H1 (cell line): ENCODE measurements at regions not wholly inside any gene's neighbourhood (a gene's known extent, or its start where the extent isn't known, plus 50 kb on each side); places are given as distances from the start of the nearest gene placed in this dataset.

Source experiments
- POLR2A ChIP-seq, 2 experiments: IDR thresholded peaks; 1 replicate in 1 of 2; 2 replicates in 1 of 2; pipeline ENCODE4 v1.6.1; 2011; ENCODE audit warnings: low read depth in 2 of 2, low read length in 2 of 2, mild to moderate bottlenecking in 2 of 2; ENCODE audit errors: control extremely low read depth in 1 of 2
- RFX5 ChIP-seq: IDR thresholded peaks from 2 replicates; pipeline ENCODE4 v1.6.1; 2011; ENCODE audit warnings: low read depth, low read length, improper control_type of control experiment, borderline replicate concordance
- TCF12 ChIP-seq: IDR thresholded peaks from 2 replicates; pipeline ENCODE4 v1.6.1; 2011; ENCODE audit warnings: low read depth, mild to moderate bottlenecking, low read length
- TF ChIP-seq, protein P1 (sequence below), 3 experiments: IDR thresholded peaks; 1 replicate in 2 of 3; 2 replicates in 1 of 3; pipeline versions ENCODE4 v1.5.1 to v1.6.1; 2011; ENCODE audit warnings: low read length in 3 of 3, mild to moderate bottlenecking in 3 of 3, inconsistent platforms in 2 of 3, low read depth in 1 of 3, moderate library complexity in 1 of 3; ENCODE audit not compliant: insufficient read depth in 1 of 3; ENCODE audit errors: control extremely low read depth in 1 of 3

DNA sequence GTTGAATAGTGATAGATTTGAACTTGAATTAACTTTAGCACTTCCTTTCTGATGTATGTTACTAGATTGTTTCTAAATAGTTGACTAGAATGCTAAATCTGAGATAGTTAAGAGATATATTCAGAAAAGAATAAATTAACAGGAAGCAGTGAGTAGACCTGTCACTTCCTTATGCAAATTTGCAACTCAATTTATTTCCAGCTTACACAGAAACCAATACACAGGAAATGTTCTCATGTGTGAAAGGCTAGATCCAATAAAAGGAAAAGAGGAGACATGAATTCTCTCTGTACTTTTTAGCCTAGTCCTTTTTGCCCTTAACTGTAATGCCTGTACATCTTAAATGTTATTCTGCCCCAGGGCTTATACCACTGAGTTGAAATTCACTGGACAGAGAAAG is 522.3 kb downstream of the COL11A1 start:
- TF ChIP-seq POLR2A (IDR thresholded peaks at IDR 0.05; ENCODE audit: control extremely low read depth in 1 of 2, low read depth in 2 of 2, low read length in 2 of 2) = no peak
- no peak for TF ChIP-seq TCF12
- TF ChIP-seq RFX5 = no peak
- TF ChIP-seq, protein P1, sequence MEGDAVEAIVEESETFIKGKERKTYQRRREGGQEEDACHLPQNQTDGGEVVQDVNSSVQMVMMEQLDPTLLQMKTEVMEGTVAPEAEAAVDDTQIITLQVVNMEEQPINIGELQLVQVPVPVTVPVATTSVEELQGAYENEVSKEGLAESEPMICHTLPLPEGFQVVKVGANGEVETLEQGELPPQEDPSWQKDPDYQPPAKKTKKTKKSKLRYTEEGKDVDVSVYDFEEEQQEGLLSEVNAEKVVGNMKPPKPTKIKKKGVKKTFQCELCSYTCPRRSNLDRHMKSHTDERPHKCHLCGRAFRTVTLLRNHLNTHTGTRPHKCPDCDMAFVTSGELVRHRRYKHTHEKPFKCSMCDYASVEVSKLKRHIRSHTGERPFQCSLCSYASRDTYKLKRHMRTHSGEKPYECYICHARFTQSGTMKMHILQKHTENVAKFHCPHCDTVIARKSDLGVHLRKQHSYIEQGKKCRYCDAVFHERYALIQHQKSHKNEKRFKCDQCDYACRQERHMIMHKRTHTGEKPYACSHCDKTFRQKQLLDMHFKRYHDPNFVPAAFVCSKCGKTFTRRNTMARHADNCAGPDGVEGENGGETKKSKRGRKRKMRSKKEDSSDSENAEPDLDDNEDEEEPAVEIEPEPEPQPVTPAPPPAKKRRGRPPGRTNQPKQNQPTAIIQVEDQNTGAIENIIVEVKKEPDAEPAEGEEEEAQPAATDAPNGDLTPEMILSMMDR (IDR thresholded peaks at IDR 0.05; ENCODE audit: control extremely low read depth in 1 of 3, insufficient read depth in 1 of 3, low read depth in 1 of 3, low read length in 3 of 3) = no peak
